Stomach smooth muscle (tissue), 2 donors: ENCODE measurements at regions not wholly inside any gene's neighbourhood (a gene's known extent, or its start where the extent isn't known, plus 50 kb on each side); places are given as distances from the start of the nearest gene placed in this dataset.

ENCODE experiments used
- H3K27ac ChIP-seq: one replicate; pipeline ENCODE4 v1.7.0; 2013; ENCODE audit warnings: mild to moderate bottlenecking, low read length, inconsistent platforms
- H3K27me3 ChIP-seq, 2 donors: one replicate each; pipeline ENCODE4 v1.7.0; 2013; ENCODE audit warnings: low read length in 2 of 2; ENCODE audit not compliant: insufficient read depth in 2 of 2, control insufficient read depth in 1 of 2
- H3K36me3 ChIP-seq, 2 donors: one replicate each; pipeline ENCODE4 v1.7.0; 2013; ENCODE audit warnings: low read length in 2 of 2; ENCODE audit not compliant: control insufficient read depth in 2 of 2, insufficient read depth in 2 of 2
- H3K4me1 ChIP-seq: one replicate; pipeline ENCODE4 v1.7.0; 2013; ENCODE audit warnings: low read length; ENCODE audit not compliant: control insufficient read depth, insufficient read depth
- H3K4me3 ChIP-seq, 2 donors: one replicate each; pipeline ENCODE4 v1.7.0; 2013; ENCODE audit warnings: low read length in 2 of 2
- H3K9ac ChIP-seq, 2 donors: one replicate each; pipeline ENCODE4 v1.7.0; 2013; ENCODE audit warnings: low read length in 2 of 2, mild to moderate bottlenecking in 1 of 2
- H3K9me3 ChIP-seq, 2 donors: one replicate each; pipeline ENCODE4 v1.7.0; 2013; ENCODE audit warnings: low read length in 2 of 2; ENCODE audit not compliant: control insufficient read depth in 2 of 2
- donor health status: healthy.
- donor health status: Pancreatic carcinoma.

DNA sequence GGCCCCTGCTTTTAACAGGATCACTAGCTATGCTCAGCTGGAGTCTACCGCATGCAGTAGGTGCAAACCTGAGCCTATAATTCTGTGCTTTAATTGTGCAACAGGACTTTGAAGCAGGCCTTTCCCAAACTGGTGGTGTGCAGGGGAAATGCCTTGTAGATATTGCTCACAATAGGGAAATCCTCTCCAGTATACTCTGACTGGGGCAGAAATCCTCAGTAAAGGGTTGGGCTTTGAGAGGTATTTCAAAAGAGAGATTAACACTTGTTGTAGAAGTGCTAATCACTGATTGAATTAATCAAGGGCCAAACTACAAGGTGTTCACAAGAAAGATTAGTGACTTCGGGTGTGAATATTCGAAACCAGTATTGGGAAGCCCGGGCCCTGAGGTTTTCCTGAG lies 58.5 kb upstream of the EXOC6 start:
- H3K27ac ChIP-seq: no peak overlapping the region
- H3K27me3 ChIP-seq: no peaks in the 10 kb centered on the region
- no peaks in the 10 kb centered on the region for H3K9me3 ChIP-seq
- no peaks in the 10 kb centered on the region for H3K4me1 ChIP-seq
- H3K4me3 ChIP-seq: no peak overlapping the region
- H3K36me3 ChIP-seq: no peaks in the 10 kb centered on the region
- no peak overlapping the region for H3K9ac ChIP-seq

DNA sequence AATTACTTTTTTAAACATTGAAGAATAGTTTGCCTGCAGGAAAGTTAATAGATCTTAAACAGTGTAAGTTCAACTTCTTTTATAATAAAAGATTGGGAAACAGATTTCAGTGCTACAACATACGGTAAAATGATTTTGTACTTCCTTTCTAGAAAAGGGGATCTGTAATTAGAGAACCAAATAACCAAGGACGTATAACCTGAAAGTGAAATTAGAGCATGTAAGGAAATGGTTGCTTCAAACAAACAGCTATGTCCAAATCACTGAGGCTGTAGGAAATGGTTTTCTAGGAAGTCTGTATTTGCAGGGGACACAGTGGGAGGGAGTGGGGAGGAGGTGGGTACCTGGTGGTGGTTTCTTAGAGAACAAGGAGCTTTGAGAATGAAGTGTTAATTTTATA lies 57.9 kb upstream of the EXOC6 start:
- Histone ChIP-seq H3K4me3 (no peak overlapping the region), H3K27ac (no peak overlapping the region)

DNA sequence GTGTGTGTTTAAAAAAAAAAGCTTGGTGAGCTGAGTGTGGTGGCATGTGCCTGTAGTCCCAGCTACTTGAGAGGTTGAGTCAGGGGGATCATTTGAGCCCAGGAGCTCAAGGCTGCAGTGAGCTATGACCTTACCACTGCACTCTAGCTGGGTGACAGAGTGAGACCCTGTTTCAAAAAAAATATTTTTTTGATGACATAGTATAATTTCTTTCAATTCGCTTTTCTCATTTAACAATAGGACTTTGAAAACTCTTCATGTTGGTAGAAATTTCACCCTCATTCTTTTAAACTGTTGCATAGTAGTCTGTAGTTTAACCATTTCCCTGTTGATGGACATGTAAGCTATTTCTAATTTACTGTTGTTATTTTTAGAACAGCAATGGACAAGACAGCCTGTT lies 55.7 kb upstream of the EXOC6 start:
- Histone ChIP-seq H3K27me3 (no peaks in the 10 kb centered on the region), H3K4me3 (no peak overlapping the region), H3K27ac (no peak overlapping the region), H3K9me3 (no peaks in the 10 kb centered on the region), H3K9ac (no peak overlapping the region), H3K36me3 (no peaks in the 10 kb centered on the region), H3K4me1 (no peaks in the 10 kb centered on the region)

More for the DNA sequence above, 57.9 kb upstream of the EXOC6 start:
- Histone ChIP-seq H3K9ac (no peak overlapping the region), H3K4me1 (no peaks in the 10 kb centered on the region), H3K27me3 (no peaks in the 10 kb centered on the region), H3K36me3 (no peaks in the 10 kb centered on the region), H3K9me3 (no peaks in the 10 kb centered on the region)
